ENCODE measurements at regions not wholly inside any gene's neighbourhood (a gene's known extent, or its start where the extent isn't known, plus 50 kb on each side); places are given as distances from the start of the nearest gene placed in this dataset.

DNA sequence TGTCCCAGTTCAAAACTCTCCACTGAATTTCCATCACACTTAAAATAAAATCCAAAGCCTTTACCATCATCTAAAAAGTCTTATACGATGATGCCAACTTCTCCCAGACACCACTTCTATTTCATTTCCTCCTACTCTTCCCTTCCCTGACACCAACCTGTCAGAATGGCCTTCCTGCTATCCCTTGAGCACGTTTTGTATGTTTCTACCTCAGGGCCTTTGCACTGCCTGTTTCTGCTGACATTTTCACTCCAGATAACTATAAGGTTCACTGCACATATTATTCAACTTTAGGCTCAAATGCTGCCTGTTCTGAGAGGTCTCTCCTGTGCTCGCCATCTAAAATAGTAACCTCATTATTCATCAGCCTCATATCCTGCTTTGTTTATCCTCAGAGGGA, 269.6 kb downstream of the HTR7 start:
- DNase-seq (ENCODE audit: low read depth, low spot score), result no peak

DNA sequence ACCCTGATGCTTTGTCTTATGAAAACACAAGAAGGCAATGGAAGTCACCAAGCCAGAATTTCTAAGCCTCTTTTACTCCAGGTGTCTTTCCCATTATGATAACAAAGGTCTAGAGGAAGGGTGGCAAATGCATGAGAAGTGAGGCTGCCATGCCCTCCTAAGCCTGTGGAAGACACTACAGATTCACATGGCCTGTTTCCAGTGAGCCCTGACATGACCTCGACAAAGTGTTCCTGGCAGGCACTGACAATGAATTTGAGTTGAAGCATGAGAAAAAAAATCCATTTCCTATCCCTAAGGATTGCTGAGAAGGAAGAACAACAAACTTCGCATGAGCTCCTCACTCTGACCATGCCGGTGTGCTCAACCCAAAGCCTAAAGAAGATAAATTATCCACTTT, 268.0 kb downstream of the HTR7 start:
- DNase-seq (ENCODE audit: low read depth, low spot score), result no peak

DNA sequence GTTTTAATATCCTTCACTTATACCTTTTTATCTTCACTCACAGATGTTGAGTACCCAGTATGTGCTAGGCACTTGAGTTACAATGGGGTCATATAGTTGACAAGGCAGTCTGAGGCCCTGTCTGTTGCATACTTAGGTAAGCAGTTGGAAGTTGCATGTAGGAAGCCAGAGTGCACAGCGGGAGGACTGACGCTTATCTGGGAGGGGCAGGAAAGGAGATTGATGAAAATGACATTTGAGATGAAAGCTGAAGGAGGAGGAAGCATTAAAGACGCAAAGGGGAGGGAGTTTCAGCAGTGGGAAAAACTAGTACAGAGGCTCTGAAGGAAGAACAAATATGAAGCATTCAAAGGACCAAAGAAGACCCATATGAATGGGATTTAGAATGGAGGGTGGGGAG, 266.2 kb downstream of the HTR7 start:
- DNase-seq (ENCODE audit: low read depth, low spot score), result no peak

DNA sequence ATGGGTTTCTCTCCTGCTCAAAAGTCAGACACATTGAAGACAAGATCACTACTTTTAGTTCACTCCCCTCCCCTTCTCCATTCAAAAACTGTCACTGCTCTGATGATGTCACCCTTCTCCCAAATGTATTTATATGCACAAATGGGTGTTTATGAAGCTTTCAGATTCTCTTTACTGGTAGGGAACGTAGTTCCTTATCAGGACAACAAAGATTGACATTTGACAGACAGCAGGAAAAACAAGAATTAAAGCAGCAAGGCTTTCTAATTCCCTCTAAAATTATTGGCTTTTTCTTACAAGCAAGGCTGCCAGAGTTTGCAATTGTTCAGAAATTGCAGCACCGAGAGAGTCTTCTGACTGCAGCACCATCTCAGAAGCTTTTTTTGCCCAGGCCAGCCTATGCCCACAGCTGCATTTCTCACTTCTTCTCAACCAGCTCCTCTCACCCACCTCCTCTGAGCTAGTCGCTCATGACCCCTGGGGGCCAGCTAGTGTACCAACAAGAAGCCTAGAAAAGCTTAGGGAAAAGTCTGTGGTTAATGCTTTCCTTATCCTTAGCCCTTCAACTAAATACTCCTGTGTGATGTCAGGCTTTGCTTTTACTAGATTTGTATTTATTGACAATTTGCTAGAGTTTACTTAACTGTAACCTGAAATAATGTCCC, 265.1 kb downstream of the HTR7 start:
- no peak for DNase-seq (ENCODE audit: low read depth, low spot score)

DNA sequence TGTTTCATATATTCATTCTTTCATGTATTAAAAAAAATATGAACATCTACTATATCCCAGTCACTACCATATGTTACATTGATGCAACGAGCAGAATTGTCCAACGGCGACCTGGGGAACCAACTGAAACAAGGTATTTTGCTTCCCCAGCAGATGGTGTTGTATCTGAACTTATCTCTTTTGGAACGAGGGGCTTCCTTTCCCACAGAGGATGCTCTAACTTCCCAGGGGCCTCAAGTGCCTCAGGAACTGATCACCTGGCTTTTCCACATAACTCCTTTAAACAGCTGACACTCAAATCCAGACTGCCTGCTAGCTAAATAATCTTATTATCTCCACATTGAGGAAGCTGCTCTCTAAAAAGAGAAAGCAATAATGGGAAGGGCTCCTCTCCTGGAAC, 259.3 kb downstream of the HTR7 start:
- no peak for DNase-seq (ENCODE audit: low read depth, low spot score)

DNA sequence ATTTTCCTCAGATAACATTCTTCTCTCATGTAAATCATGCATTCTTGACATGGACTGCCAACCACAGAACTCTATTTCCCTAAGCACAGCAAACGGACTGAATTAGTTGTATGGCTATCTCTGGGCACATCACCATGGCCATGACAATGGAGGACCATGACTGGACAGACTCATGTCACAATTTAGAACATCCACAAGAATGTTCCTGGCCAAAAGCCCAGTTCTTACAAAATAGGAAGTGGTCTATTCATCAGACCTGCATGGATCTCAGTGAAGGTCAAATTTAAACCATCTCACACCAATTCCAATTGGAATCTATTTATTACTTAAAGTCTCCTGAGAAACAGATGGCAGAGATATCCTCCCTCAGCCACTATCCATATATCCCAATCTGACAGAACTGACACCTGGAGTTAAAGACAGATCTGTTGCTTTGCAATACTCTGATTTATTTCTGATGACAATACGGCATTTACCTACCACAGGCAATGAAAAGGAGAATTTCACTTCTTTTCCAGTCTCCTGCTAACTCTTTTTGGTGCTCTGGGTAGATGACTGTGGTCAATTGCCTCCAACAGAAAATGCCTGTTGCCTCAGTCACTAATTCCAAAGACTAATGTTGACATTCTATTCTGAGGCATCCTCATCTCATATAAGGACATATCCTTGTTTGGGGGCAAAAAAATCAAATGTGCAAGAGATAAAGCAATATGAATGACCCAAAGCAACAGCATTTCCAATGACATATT, 254.8 kb downstream of the HTR7 start:
- DNase-seq (ENCODE audit: low read depth, low spot score), result no peak

DNA sequence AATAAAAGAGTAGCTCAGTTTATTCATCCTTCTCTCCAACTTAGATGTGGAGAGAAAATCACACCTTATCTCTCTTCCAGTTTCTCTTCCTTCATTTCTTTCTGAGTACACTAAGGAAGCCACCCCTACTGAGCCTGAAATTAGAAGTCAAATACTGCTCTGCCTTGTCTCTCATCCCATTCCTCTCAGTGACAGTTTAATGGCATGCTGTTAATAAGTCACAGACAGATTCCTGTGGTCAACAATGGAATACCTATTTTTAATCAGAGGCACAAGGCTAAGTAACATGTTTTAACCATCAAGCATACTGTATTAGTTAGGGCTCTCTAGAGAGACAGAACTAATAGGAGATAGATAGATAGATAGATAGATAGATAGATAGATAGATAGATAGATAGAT, 253.2 kb downstream of the HTR7 start:
- no peak for DNase-seq (ENCODE audit: low read depth, low spot score)

DNA sequence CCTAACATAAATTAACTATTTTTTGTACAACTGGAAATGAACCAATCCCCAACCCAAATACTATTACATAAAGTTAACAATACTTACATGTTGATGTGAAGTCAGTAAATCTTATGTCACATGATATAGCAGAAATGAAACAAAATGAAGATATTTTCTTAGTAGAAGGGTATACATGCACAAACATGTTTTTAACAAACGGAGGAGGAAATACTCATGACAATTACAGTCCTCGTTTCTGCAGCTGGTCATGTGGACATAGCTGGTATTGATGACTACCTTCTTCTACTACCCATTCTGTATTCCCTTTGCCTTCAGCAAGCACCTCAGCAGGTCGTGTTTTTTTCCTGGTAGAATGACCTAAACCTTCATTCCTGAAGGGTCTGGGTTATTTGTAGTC, 252.3 kb downstream of the HTR7 start:
- DNase-seq (ENCODE audit: low read depth, low spot score), result no peak

DNA sequence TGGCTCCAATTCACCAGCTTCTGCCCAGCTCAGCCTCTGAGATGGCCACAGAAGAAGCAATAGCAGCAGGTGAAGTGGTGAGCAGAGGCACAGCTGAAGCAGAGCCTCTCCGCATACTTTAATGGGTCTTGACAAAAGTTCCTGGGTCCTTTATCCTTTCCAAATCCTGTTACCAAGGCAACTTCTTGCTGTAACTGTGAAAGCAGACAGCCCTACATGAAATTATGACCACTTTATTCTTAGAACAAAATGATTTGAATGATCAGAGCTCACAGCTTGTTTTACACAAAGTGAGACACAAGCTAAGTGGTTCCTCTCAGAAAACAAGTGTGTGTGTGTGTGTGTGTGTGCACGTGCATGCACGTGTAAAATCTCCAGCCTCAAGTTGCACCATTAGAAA, 245.6 kb downstream of the HTR7 start:
- no peak for DNase-seq (ENCODE audit: low read depth, low spot score)

DNA sequence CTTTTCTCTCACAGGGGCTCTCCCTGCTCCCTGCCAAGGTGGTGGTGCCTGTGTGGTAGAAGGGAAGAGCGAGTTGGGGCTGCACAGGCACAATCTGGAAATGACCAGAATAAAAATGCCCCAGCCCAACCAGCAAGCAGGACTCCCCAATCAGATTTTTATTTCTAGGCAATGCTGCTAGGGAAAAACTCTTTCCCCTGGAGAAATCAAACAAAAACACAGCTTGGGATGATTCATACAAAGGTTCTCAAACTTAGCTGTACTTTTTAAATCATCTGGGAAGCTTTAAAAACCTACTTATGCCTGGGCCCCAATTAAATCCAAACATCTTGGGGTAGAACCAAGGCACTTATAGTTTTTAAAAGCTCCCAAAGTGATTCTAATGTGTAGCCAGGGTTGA, 243.2 kb downstream of the HTR7 start:
- DNase-seq (ENCODE audit: low read depth, low spot score), result no peak

DNA sequence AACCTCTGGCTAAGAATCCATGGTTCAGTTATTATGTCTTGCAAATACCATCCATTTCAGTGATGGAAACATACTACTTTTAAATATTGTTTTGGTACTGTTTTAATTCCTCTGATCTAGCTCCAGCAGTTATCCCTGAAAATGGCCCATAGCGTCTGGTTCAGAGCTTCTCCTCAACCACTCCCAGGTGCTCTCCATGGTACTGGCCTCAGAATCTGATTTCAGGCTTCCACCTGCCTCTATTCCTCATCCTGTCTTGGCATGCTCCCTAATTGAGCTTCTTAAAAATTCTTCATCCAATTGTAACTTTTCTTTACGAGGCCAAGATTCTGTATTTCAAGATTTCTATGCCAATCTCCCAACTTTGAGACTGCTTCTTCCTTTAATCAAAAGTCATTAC, 236.3 kb downstream of the HTR7 start:
- no peak for DNase-seq (ENCODE audit: low read depth, low spot score)

DNA sequence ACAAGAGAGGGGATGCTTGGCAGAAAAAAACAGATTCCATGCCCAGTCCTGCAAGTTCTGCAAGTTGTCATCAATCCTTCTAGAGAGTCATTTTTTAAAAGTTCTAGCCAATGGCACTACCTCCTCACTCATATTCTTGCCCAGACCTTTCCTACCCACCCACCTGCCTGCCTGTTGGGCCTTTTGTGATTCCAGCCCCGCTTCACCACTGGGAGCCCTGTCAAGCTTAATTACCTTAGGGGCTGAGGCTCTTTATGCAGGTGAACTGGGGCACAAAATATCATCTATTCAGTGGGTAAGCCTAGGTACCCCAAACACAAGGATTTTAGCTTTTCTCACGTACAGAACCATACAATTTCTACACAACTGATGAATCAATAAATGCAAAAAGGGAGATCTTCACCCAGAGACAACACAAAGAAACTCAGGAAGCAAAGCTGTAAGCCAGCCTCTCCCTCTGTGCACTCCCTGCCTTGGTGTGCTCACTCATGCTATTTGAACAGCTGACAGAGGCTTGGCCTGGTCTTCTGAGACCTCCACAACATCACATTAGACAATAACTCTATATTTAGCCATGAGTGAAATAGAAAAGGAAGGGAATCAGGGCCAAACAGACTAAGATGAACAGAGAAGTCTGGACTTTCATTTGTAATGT, 222.6 kb downstream of the HTR7 start:
- DNase-seq (ENCODE audit: low read depth, low spot score), result no peak

DNA sequence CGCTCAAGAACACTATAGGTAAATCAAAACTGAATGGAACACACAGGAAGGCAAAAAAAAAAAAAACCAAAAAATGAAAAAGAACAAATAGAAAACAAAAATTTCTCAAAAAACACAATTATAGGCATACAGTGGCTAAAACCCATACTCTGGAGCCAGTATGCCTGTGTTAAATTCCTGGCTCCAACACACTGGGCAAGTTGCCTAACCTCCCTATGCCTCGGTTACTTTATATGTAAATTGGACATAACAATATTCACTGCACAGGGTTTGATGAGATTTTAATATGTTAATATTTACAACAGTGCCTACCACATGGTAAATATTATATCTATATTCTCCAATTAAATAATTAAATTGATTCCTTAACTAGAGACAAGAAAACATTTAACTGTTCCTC, 217.1 kb downstream of the HTR7 start:
- DNase-seq (ENCODE audit: low read depth, low spot score), result no peak

DNA sequence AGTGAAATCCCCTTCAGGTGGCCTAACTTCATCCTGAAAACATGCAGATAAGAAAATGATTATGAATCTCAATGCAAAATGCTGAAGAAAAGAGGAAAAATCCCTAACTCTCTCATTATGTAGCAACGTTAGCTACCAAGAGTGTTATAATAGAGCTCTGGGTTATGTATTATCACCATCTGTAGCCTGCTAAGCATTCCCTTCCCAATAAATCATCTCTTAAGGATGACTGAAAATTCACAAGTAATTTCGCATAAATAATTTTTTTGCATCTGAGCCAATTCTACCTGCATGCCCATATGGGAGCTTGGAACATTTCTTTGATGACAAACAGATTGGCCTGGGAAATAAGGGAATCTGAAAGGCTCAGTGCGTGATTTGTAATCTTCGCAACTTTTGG, 216.1 kb downstream of the HTR7 start:
- no peak for DNase-seq (ENCODE audit: low read depth, low spot score)

DNA sequence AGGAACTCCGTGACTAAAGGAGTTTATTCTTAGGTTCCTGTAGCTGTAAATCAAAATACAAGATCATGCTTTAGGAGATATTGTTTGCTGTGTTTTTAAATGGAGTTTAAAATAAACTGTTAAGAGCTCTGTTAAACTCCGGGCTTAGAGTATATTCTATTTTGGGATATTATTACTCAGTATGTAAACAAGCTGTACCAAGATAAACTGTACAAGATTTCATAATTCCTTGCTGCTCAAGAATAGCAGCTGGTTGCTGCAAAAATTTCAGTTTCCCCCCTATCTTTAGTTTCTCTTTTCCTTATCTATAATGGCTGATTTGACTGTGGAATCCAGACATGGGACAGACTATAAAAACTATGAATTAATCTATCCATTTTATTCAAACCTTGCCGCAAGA, 215.7 kb downstream of the HTR7 start:
- DNase-seq (ENCODE audit: low read depth, low spot score), result no peak

DNA sequence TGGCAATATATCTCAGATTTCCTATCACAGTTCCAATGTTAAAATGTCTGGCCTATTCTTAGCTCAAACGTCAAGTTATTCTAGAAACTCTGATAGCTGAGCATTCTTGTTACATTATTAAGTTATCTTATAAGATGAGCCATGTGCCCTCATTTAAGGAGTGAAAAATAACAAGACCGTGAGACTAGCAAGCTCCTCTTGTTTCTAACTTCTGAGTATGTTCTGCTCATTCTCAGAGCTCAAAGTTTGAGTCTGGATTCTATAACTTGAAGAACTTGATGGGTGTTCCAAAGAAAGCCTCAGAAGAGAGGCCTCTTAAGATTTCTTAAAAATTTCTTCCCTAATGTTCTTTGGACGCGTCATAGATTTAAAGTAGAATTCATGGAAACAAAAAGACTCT, 215.2 kb downstream of the HTR7 start:
- no peak for DNase-seq (ENCODE audit: low read depth, low spot score)

DNA sequence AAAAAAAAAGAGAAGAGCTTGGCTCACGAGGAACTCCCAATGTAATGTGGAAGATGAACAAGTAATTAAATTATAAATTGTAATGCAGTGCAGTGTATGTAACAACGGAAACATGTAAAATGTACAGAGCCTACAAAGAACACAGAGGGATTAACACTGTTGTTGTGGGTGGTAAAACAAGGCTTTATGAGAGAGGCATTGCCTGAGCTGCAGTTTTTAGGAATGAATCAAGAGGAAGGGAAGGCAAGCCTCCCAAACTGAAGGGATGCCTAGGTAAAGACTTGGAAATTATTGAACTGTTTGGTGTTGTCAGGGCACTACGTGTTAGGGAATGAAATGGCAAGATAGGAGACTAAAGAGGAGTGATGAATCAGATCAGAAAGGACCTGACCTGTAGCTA, 213.7 kb downstream of the HTR7 start:
- no peak for DNase-seq (ENCODE audit: low read depth, low spot score)

DNA sequence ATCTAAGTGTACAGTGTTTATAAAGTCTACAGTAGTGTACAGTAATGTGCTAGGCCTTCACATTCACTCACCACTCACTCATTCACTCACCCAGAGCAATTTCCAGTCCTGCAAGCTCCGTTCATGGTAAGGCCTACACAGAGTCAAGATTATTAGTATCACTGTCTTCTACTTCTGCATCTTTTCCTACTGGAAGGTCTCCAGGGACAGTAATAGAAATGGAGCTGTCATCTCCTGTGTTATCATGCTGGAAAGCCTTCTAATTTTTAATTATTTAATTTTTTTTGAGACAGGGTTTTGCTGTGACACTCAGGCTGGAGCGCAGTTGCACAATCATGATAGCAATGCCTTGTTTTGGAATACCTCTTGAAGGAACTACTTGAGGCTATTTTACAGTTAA, 207.0 kb downstream of the HTR7 start:
- DNase-seq (ENCODE audit: low read depth, low spot score), result no peak

DNA sequence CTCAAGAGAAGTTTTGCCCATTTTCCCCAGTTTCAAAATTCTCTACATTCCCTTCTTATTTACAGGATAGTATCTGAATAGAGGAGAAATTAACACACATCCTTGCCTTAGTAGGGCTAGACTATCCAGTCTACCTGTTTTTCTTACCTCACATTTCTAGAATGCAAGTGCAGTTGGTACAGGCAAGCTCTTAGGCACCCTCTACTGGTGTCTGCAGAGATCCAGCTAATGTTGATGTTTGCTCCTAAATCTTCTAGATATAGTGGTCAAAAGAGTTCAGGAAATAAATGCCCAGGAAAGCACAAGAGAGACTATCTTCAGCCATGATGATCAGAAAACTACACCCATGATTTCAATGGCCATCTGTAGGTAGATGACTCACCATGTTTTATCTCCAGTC, 205.3 kb downstream of the HTR7 start:
- no peak for DNase-seq (ENCODE audit: low read depth, low spot score)

DNA sequence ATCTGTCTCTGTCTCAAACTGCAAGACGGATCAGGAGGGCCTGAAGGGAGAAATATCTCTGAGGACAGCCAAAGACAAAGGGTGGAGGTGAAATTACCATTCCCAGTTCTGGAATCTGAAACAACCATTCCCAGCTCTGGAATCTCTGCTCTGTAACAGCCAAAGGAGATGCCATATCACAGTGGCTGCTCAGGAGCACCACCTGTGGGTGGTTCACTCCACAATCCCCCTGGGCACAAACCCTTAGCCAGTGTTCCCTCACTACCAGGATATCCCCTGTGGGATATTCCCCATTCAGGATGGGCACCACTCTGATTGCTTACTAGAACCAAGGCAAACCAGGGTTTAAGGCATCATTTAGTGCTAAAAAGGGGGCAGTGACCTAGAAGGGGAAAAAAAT, 199.0 kb downstream of the HTR7 start:
- DNase-seq (ENCODE audit: low read depth, low spot score), result no peak

DNA sequence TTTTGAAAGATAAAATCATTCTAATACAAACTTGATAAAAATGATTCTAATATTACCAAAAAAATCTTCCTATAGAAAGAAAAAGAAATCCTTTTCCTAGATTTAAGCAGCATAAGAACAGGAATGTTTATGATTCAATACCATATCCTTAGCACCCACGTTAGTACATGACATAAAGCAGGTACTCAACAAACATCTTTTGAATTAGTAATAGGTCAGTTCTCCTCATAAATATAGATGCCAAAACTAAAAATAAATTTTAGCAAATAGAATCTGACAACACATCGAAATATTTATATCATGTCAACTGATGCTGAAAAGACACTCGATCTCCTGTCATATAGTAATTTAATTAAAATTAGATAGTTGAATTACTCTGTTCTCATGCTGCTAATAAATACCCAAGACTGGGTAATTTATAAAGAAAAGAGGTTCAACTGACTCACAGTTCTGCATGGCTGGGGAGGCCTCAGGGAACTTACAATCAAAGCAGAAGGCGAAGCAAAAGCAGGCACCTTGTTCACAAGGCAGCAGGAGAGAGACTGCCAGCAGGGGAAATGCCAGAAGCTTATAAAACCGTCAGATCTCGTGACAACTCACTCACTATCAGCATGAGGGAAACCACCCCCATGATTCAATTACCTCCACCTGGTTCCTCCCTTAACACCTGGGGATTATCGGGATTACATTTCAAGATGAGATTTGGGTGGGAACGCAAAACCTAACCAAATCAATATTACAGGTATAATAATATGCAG, 191.8 kb downstream of the HTR7 start:
- DNase-seq (ENCODE audit: low read depth, low spot score), result no peak

DNA sequence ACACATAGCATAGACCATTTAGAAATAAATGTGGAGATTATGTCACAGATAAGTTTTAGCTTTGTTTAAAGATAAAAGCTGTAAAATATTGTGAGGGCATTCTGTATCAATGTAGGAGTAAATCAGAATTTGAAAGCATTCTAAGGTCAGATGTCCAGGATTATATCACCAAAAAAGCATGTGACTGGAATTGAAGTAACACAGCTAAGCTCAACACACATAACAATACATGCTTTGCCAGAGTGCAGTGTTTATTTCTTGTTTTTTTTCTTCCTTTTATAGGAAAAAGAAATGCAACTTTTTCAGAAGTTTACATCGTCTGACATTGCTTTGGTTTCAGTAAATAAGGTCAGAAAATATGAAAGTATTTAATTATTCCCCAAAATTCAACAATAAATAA, 183.4 kb downstream of the HTR7 start:
- no peak for DNase-seq (ENCODE audit: low read depth, low spot score)

Measured in activated naive CD8-positive, alpha-beta T cell treated with anti-CD3 and anti-CD28 coated beads, Interleukin-2, amount 50 U/mL, for 16 hours (primary cell).